ENCODE measurements at regions not wholly inside any gene's neighbourhood (a gene's known extent, or its start where the extent isn't known, plus 50 kb on each side); places are given as distances from the start of the nearest gene placed in this dataset.

DNA sequence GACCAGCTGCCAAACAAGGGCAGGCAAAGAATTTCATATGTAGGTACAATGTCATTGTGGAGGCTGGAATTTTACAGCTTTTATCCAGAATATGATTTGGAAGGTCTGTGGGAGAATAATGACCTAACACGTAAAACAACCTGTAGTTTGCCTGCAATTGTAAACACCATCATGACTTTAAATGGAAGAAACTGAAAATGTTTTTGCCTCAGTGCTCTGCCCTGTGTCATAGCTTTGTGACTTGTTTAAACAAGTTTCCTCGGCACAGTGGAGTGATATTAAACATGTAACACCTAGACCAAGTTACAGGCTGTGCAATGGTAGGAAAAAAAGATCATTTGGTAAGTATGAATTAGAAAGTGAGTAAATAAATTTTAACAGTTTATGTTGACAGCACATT is 171.6 kb upstream of the MBNL1 start:
- no peaks in the 10 kb centered on the region for H3K9me3 ChIP-seq (ENCODE audit: control insufficient read depth, insufficient read depth, low read length)
- no peaks in the 10 kb centered on the region for H3K27me3 ChIP-seq (ENCODE audit: control insufficient read depth, low read length)
- H3K4me3 ChIP-seq (ENCODE audit: low read length), result no peak overlapping the region
- no peaks in the 10 kb centered on the region for H3K4me1 ChIP-seq (ENCODE audit: control insufficient read depth, low read length)
- H3F3A ChIP-seq (ENCODE audit: control insufficient read depth, insufficient read depth), result no peaks in the 10 kb centered on the region
- no peak overlapping the region for H3K27ac ChIP-seq (ENCODE audit: low read depth, low read length)
- H3K79me2 ChIP-seq (ENCODE audit: control insufficient read depth, low read length), result no peaks in the 10 kb centered on the region
- H4K20me1 ChIP-seq (ENCODE audit: control insufficient read depth, insufficient read depth, low read depth, low read length), result no peaks in the 10 kb centered on the region
- TF ChIP-seq, protein P1, sequence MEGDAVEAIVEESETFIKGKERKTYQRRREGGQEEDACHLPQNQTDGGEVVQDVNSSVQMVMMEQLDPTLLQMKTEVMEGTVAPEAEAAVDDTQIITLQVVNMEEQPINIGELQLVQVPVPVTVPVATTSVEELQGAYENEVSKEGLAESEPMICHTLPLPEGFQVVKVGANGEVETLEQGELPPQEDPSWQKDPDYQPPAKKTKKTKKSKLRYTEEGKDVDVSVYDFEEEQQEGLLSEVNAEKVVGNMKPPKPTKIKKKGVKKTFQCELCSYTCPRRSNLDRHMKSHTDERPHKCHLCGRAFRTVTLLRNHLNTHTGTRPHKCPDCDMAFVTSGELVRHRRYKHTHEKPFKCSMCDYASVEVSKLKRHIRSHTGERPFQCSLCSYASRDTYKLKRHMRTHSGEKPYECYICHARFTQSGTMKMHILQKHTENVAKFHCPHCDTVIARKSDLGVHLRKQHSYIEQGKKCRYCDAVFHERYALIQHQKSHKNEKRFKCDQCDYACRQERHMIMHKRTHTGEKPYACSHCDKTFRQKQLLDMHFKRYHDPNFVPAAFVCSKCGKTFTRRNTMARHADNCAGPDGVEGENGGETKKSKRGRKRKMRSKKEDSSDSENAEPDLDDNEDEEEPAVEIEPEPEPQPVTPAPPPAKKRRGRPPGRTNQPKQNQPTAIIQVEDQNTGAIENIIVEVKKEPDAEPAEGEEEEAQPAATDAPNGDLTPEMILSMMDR (IDR thresholded peaks at IDR 0.05; ENCODE audit: low read depth, low read length, poor library complexity, severe bottlenecking), result no peak
- no peak for TF ChIP-seq EZH2phosphoT487 (IDR thresholded peaks at IDR 0.05; ENCODE audit: borderline replicate concordance, low read length)
- H3K36me3 ChIP-seq (ENCODE audit: control insufficient read depth, low read length), result no peaks in the 10 kb centered on the region
- no peaks in the 10 kb centered on the region for H3K9me2 ChIP-seq (replicated peaks; ENCODE audit: control insufficient read depth, low read length)
- H3K4me2 ChIP-seq (ENCODE audit: low read length), result no peak overlapping the region

DNA sequence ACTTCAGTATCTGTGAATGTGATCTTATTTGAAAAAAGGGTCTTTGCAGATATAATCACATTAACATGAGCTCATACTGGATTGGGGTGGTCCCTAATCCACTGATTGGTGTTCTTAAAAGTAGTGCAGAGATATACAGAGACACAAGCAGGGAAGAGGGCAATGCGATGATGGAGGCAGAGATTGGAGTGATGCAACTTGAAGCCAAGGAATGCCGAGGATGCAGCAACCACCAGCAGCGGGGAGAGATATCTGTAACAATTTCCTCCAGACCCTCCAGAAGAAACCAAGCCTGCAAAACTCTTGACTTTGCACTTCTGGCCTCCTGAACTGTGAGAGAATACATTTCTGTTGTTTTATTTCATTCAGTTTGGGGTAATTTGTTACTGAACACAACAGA is 171.0 kb upstream of the MBNL1 start:
- Histone ChIP-seq H3F3A (ENCODE audit: control insufficient read depth, insufficient read depth) (no peaks in the 10 kb centered on the region), H3K9me2 (replicated peaks; ENCODE audit: control insufficient read depth, low read length) (no peaks in the 10 kb centered on the region), H3K36me3 (ENCODE audit: control insufficient read depth, low read length) (no peaks in the 10 kb centered on the region), H3K4me1 (ENCODE audit: control insufficient read depth, low read length) (no peaks in the 10 kb centered on the region), H4K20me1 (ENCODE audit: control insufficient read depth, insufficient read depth, low read depth, low read length) (no peaks in the 10 kb centered on the region), H3K4me3 (ENCODE audit: low read length) (no peak overlapping the region), H3K27ac (ENCODE audit: low read depth, low read length) (no peak overlapping the region), H3K9me3 (ENCODE audit: control insufficient read depth, insufficient read depth, low read length) (no peaks in the 10 kb centered on the region), H3K4me2 (ENCODE audit: low read length) (no peak overlapping the region), H3K27me3 (ENCODE audit: control insufficient read depth, low read length) (no peaks in the 10 kb centered on the region), H3K79me2 (ENCODE audit: control insufficient read depth, low read length) (no peaks in the 10 kb centered on the region)
- no peak for TF ChIP-seq EZH2phosphoT487 (IDR thresholded peaks at IDR 0.05; ENCODE audit: borderline replicate concordance, low read length)
- TF ChIP-seq, protein P1 (IDR thresholded peaks at IDR 0.05; ENCODE audit: low read depth, low read length, poor library complexity, severe bottlenecking), result no peak

DNA sequence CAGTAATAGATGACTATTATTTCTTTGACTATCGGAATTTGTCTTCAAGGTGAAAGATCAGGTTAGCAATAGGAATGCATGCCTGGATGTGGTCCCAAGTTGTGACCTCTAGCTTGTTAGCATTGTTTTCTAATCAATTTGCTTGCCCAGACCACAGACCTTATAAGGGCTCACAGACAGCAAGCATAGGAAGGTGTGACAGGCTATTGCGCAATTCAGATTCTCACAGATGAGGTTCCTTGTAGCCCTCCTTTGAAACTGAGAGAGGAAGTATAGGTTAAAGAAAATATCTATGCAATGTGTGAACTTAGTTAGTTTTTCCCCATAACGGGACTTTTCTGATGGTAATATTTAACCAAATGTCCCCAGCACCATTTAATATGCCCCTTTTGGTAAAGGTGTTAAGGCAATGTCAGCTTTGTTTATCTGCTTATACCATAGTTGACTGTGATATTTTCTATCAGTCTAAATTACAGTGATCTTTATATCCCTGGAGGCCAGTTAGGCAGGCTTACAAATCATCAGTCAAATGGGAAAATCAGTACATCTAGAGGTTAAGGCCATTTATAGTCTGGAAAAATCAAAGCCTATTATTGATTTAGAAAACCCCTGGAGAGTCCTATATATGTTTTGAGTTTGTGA is 168.1 kb upstream of the MBNL1 start:
- H3K9me3 ChIP-seq (ENCODE audit: control insufficient read depth, insufficient read depth, low read length), result no peaks in the 10 kb centered on the region
- no peak overlapping the region for H3K4me2 ChIP-seq (ENCODE audit: low read length)
- no peaks in the 10 kb centered on the region for H3K9me2 ChIP-seq (replicated peaks; ENCODE audit: control insufficient read depth, low read length)
- no peaks in the 10 kb centered on the region for H3K79me2 ChIP-seq (ENCODE audit: control insufficient read depth, low read length)
- H3F3A ChIP-seq (ENCODE audit: control insufficient read depth, insufficient read depth), result no peaks in the 10 kb centered on the region
- TF ChIP-seq EZH2phosphoT487 (IDR thresholded peaks at IDR 0.05; ENCODE audit: borderline replicate concordance, low read length), result no peak
- TF ChIP-seq, protein P1 (IDR thresholded peaks at IDR 0.05; ENCODE audit: low read depth, low read length, poor library complexity, severe bottlenecking), result no peak
- H3K36me3 ChIP-seq (ENCODE audit: control insufficient read depth, low read length), result no peaks in the 10 kb centered on the region
- H3K4me3 ChIP-seq (ENCODE audit: low read length), result no peak overlapping the region
- no peaks in the 10 kb centered on the region for H3K27me3 ChIP-seq (ENCODE audit: control insufficient read depth, low read length)
- peaks cover 11% of the 10 kb centered on the region for H3K4me1 ChIP-seq (ENCODE audit: control insufficient read depth, low read length)
- H4K20me1 ChIP-seq (ENCODE audit: control insufficient read depth, insufficient read depth, low read depth, low read length), result no peaks in the 10 kb centered on the region
- H3K27ac ChIP-seq (ENCODE audit: low read depth, low read length), result no peak overlapping the region
